VCaP (cell line): ENCODE measurements at regions not wholly inside any gene's neighbourhood (a gene's known extent, or its start where the extent isn't known, plus 50 kb on each side); places are given as distances from the start of the nearest gene placed in this dataset.

Experiments
- H3K27ac ChIP-seq: fragments of 450-650 bp; 2 replicates; pipeline ENCODE4 v1.5.1; 2017
- CTCF ChIP-seq: fragments of 450-650 bp; conservative IDR thresholded peaks from 2 replicates; pipeline ENCODE4 v1.5.1; 2017; ENCODE audit warnings: mild to moderate bottlenecking, moderate library complexity

GRCh38 chr1:78375996-78376395 is 114.8 kb upstream of the PTGFR start:
- TF ChIP-seq CTCF = no peak
- H3K27ac ChIP-seq = no peak overlapping the region

- no peak overlapping the region for H3K27ac ChIP-seq
- no peak for TF ChIP-seq CTCF
These were observed 113.3 kb upstream of the PTGFR start for GRCh38 chr1:78377356-78377928.

GRCh38 chr1:78383923-78384322 is 106.9 kb upstream of the PTGFR start:
- H3K27ac ChIP-seq = no peak overlapping the region
- no peak for TF ChIP-seq CTCF

- no peak for TF ChIP-seq CTCF
- H3K27ac ChIP-seq = no peak overlapping the region
These were observed 104.9 kb upstream of the PTGFR start for GRCh38 chr1:78385744-78386462.

- TF ChIP-seq CTCF = no peak
- peak overlapping the region; percentile 28; the same call in 1 of the 2 replicates for H3K27ac ChIP-seq
These were observed 103.6 kb upstream of the PTGFR start for GRCh38 chr1:78387201-78387600.

DNA sequence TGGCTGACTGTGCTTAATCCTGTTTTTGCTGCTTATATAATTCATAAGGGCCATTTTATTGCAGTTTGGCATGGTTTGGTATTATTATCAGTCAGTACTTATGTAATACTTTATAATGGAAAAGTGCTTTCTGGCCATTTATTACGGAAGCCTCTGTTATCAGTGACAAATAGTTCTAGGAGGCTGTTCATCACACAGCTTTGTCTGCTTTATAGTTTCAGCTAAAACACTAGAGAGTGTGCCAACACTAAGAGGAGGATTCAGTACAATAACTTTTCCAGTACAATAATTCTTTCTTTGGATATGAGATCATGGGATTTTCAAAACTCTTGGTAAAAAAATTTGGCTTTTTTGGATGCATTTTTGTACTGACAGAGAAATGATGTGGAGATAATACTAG is 102.9 kb upstream of the PTGFR start:
- peak overlapping the region; percentile 28; the same call in 1 of the 2 replicates for H3K27ac ChIP-seq
- no peak for TF ChIP-seq CTCF

GRCh38 chr1:78388275-78388674 is 102.5 kb upstream of the PTGFR start:
- peak overlapping the region; percentile 28; the same call in 1 of the 2 replicates for H3K27ac ChIP-seq

More at GRCh38 chr1:78388275-78388674, 102.5 kb upstream of the PTGFR start:
- no peak for TF ChIP-seq CTCF
